ENCODE measurements at regions not wholly inside any gene's neighbourhood (a gene's known extent, or its start where the extent isn't known, plus 50 kb on each side); places are given as distances from the start of the nearest gene placed in this dataset.

GRCh38 chr10:36761121-36761520 lies 364.3 kb upstream of the ANKRD30A start:
- BruUV-seq (replicated peaks): no TSS peak
- Histone ChIP-seq H3K36me3 (ENCODE audit: insufficient read depth, low read length, poor library complexity, severe bottlenecking) (no peaks in the 10 kb centered on the region), H3K9me3 (ENCODE audit: low read depth, low read length, poor library complexity, severe bottlenecking) (no peaks in the 10 kb centered on the region), H3K27ac (ENCODE audit: low read depth, low read length, poor library complexity, severe bottlenecking) (no peak overlapping the region), H3K27me3 (replicated peaks; ENCODE audit: insufficient read depth, low read depth, low read length, poor library complexity) (no peaks in the 10 kb centered on the region), H3K4me3 (ENCODE audit: low read depth, low read length, poor library complexity, severe bottlenecking) (no peak overlapping the region), H3K4me1 (ENCODE audit: insufficient read depth, low read length, poor library complexity, severe bottlenecking) (peaks cover 20% of the 10 kb centered on the region)
- ChIA-PET POLR2A (ENCODE audit: low non-redundant PET) (no interaction called here), CTCF (no interaction called here)
- intact Hi-C loops (cut with micrococcal nuclease; ENCODE audit: unreplicated experiment): no loop called here
- DNase-seq (ENCODE audit: low spot score): no peak
- TF ChIP-seq, protein P1, sequence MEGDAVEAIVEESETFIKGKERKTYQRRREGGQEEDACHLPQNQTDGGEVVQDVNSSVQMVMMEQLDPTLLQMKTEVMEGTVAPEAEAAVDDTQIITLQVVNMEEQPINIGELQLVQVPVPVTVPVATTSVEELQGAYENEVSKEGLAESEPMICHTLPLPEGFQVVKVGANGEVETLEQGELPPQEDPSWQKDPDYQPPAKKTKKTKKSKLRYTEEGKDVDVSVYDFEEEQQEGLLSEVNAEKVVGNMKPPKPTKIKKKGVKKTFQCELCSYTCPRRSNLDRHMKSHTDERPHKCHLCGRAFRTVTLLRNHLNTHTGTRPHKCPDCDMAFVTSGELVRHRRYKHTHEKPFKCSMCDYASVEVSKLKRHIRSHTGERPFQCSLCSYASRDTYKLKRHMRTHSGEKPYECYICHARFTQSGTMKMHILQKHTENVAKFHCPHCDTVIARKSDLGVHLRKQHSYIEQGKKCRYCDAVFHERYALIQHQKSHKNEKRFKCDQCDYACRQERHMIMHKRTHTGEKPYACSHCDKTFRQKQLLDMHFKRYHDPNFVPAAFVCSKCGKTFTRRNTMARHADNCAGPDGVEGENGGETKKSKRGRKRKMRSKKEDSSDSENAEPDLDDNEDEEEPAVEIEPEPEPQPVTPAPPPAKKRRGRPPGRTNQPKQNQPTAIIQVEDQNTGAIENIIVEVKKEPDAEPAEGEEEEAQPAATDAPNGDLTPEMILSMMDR (conservative IDR thresholded peaks at IDR 0.05; ENCODE audit: low read depth, low read length): no peak
- TF ChIP-seq EZH2 (IDR thresholded peaks at IDR 0.05; ENCODE audit: borderline replicate concordance, low read depth, low read length, poor library complexity, severe bottlenecking): no peak

GRCh38 chr10:36759141-36759805 lies 366.1 kb upstream of the ANKRD30A start:
- no peaks in the 10 kb centered on the region for H3K9me3 ChIP-seq (ENCODE audit: low read depth, low read length, poor library complexity, severe bottlenecking)
- H3K36me3 ChIP-seq (ENCODE audit: insufficient read depth, low read length, poor library complexity, severe bottlenecking): no peaks in the 10 kb centered on the region
- ChIA-PET CTCF (interaction anchor here (0.6 kb wide), 1 partner anchor 217 kb away, joined by 8 read pairs; no protein-coding TSS in a partner anchor), POLR2A (ENCODE audit: low non-redundant PET) (no interaction called here)
- no peak for TF ChIP-seq EZH2 (IDR thresholded peaks at IDR 0.05; ENCODE audit: borderline replicate concordance, low read depth, low read length, poor library complexity, severe bottlenecking)
- TF ChIP-seq, protein P1 (conservative IDR thresholded peaks at IDR 0.05; ENCODE audit: low read depth, low read length): no peak
- H3K27me3 ChIP-seq (replicated peaks; ENCODE audit: insufficient read depth, low read depth, low read length, poor library complexity): no peaks in the 10 kb centered on the region
- no peak overlapping the region for H3K4me3 ChIP-seq (ENCODE audit: low read depth, low read length, poor library complexity, severe bottlenecking)
- no peak overlapping the region for H3K27ac ChIP-seq (ENCODE audit: low read depth, low read length, poor library complexity, severe bottlenecking)
- no peak for DNase-seq (ENCODE audit: low spot score)
- H3K4me1 ChIP-seq (ENCODE audit: insufficient read depth, low read length, poor library complexity, severe bottlenecking): peaks cover 5% of the 10 kb centered on the region
- no TSS peak for BruUV-seq (replicated peaks)
- intact Hi-C loops (cut with micrococcal nuclease; ENCODE audit: unreplicated experiment): no loop called here

DNA sequence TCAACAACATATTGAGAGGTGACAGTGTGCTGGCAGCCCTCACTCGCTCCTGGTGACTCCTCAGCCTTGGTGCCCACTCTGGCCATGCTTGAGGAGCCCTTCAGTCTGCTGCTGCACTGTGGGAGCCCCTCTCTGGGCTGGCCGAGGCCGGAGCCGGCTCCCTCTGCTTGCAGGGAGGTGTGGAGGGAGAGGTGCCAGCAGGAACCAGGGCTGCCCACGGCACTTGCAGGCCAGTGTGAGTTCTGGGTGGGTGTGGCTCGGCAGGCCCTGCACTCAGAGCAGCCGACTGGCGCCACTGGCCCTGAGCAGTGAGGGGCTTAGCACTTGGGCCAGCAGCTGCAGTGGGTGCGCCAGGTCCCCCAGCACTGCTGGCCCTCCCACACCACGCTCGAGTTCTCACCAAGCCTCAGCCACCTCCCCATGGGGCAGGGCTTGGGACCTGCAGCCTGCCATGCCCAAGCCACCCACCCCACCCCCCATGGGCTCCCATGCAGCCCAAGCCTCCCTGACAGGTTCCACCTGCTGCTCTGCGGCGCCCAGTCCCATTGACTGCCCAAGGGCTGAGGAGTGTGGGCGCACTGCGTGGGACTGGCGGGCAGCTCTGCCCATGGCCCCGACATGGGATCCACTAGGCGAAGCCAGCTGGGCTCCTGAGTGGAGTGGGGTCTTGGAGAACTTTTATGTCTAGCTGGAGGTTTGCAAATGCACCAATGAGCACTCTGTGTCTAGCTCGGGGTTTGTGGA lies 377.1 kb upstream of the ANKRD30A start:
- no peak overlapping the region for H3K27ac ChIP-seq (ENCODE audit: low read depth, low read length, poor library complexity, severe bottlenecking)
- H3K4me1 ChIP-seq (ENCODE audit: insufficient read depth, low read length, poor library complexity, severe bottlenecking): peaks cover 3% of the 10 kb centered on the region
- BruUV-seq (replicated peaks): no TSS peak
- TF ChIP-seq EZH2 (IDR thresholded peaks at IDR 0.05; ENCODE audit: borderline replicate concordance, low read depth, low read length, poor library complexity, severe bottlenecking): no peak
- TF ChIP-seq, protein P1 (conservative IDR thresholded peaks at IDR 0.05; ENCODE audit: low read depth, low read length): no peak
- H3K4me3 ChIP-seq (ENCODE audit: low read depth, low read length, poor library complexity, severe bottlenecking): no peak overlapping the region
- intact Hi-C loops (cut with micrococcal nuclease; ENCODE audit: unreplicated experiment): no loop called here
- ChIA-PET CTCF (no interaction called here), POLR2A (ENCODE audit: low non-redundant PET) (no interaction called here)
- H3K9me3 ChIP-seq (ENCODE audit: low read depth, low read length, poor library complexity, severe bottlenecking): no peaks in the 10 kb centered on the region
- no peaks in the 10 kb centered on the region for H3K36me3 ChIP-seq (ENCODE audit: insufficient read depth, low read length, poor library complexity, severe bottlenecking)
- H3K27me3 ChIP-seq (replicated peaks; ENCODE audit: insufficient read depth, low read depth, low read length, poor library complexity): no peaks in the 10 kb centered on the region
- DNase-seq (ENCODE audit: low spot score): no peak

All from A673 (cell line).